HFF-Myc (cell line): ENCODE measurements at regions not wholly inside any gene's neighbourhood (a gene's known extent, or its start where the extent isn't known, plus 50 kb on each side); places are given as distances from the start of the nearest gene placed in this dataset.

ENCODE experiments used
- DNase-seq: peaks from one replicate; pipeline ENCODE4 v3.0.0-alpha.2; 2011; ENCODE audit warnings: low read depth; ENCODE audit errors: extremely low read depth
- H3K4me3 ChIP-seq: replicated peaks from 2 replicates; pipeline ENCODE4 v1.5.1; 2011; ENCODE audit warnings: low read depth, mild to moderate bottlenecking, control low read depth, low read length
- CTCF ChIP-seq: IDR thresholded peaks from 2 replicates; pipeline ENCODE4 v1.5.1; 2012; ENCODE audit warnings: mild to moderate bottlenecking, low read depth, low read length, control low read depth; ENCODE audit errors: missing control alignments

- no peak for DNase-seq
- no peak for TF ChIP-seq CTCF
- no peak overlapping the region for H3K4me3 ChIP-seq
These were observed 632.0 kb downstream of the SLITRK5 start for GRCh38 chr13:88303157-88303556.

GRCh38 chr13:88303605-88304004, 632.4 kb downstream of the SLITRK5 start:
- no peak for TF ChIP-seq CTCF
- H3K4me3 ChIP-seq, result no peak overlapping the region
- DNase-seq, result no peak

- DNase-seq, result no peak
- no peak for TF ChIP-seq CTCF
- H3K4me3 ChIP-seq, result no peak overlapping the region
These were observed 643.3 kb downstream of the SLITRK5 start for GRCh38 chr13:88314496-88314895.

GRCh38 chr13:88329066-88329465, 657.9 kb downstream of the SLITRK5 start:
- no peak for TF ChIP-seq CTCF

GRCh38 chr13:88339271-88339741, 668.1 kb downstream of the SLITRK5 start:
- no peak for DNase-seq
- H3K4me3 ChIP-seq, result no peak overlapping the region
- TF ChIP-seq CTCF, result no peak

More at GRCh38 chr13:88329066-88329465, 657.9 kb downstream of the SLITRK5 start:
- no peak overlapping the region for H3K4me3 ChIP-seq
- no peak for DNase-seq

- no peak overlapping the region for H3K4me3 ChIP-seq
- no peak for DNase-seq
- TF ChIP-seq CTCF, result no peak
These were observed 674.1 kb downstream of the SLITRK5 start for GRCh38 chr13:88345171-88345847.

- TF ChIP-seq CTCF, result no peak
These were observed 689.6 kb downstream of the SLITRK5 start for GRCh38 chr13:88360761-88361160.

More at GRCh38 chr13:88360761-88361160, 689.6 kb downstream of the SLITRK5 start:
- DNase-seq, result no peak
- H3K4me3 ChIP-seq, result no peak overlapping the region
